H1 (cell line): ENCODE measurements at regions not wholly inside any gene's neighbourhood (a gene's known extent, or its start where the extent isn't known, plus 50 kb on each side); places are given as distances from the start of the nearest gene placed in this dataset.

Experiments used
- CTCF ChIA-PET: fragments of 300-600 bp; sonication (Branson Sonifier 250); formaldehyde crosslinking; loops from one replicate; lab custom pipeline; 2021; ENCODE audit not compliant: partially characterized antibody; lab: Charles Lee
- POLR2A ChIA-PET: fragments of 300-600 bp; sonication (Branson Sonifier 250); formaldehyde crosslinking; loops from one replicate; lab custom pipeline; 2021; ENCODE audit warnings: inconsistent platforms; ENCODE audit not compliant: partially characterized antibody; lab: Charles Lee
- DNase-seq, 2 experiments: peaks; one replicate each; pipeline versions ENCODE4 v3.0.0 to v3.0.0-alpha.2; 2010 to 2022; ENCODE audit warnings: low spot score in 2 of 2, low read depth in 1 of 2, mixed read lengths in 1 of 2
- FAIRE-seq: peaks from 2 replicates; lab custom pipeline; 2011; peaks lifted over from hg19 to GRCh38; lab: Jason Lieb, UNC
- H2AFZ ChIP-seq: 2 replicates; pipeline ENCODE4 v1.8.1; 2012; ENCODE audit warnings: low read length, inconsistent platforms
- H2AK5ac ChIP-seq: 2 replicates; pipeline ENCODE4 v1.6.1; 2013; ENCODE audit warnings: low read depth, low read length
- H2BK120ac ChIP-seq: replicated peaks from 2 replicates; pipeline ENCODE3; 2013; ENCODE audit warnings: low read depth, low read length, inconsistent platforms
- H2BK12ac ChIP-seq: 2 replicates; pipeline ENCODE4 v1.6.1; 2013; ENCODE audit warnings: low read depth, low read length
- H2BK15ac ChIP-seq: 2 replicates; pipeline ENCODE4 v1.6.1; 2013; ENCODE audit warnings: low read length
- H2BK20ac ChIP-seq: 2 replicates; pipeline ENCODE4 v1.6.1; 2013; ENCODE audit warnings: low read length
- H2BK5ac ChIP-seq: 2 replicates; pipeline ENCODE4 v1.6.1; 2013; ENCODE audit warnings: low read depth, low read length
- H3K14ac ChIP-seq: 2 replicates; pipeline ENCODE4 v1.6.1; 2013; ENCODE audit warnings: inconsistent platforms; ENCODE audit not compliant: insufficient read length
- H3K18ac ChIP-seq: 2 replicates; pipeline ENCODE4 v1.6.1; 2013; ENCODE audit warnings: low read length; ENCODE audit errors: extremely low read depth
- H3K23ac ChIP-seq: 2 replicates; pipeline ENCODE4 v1.6.1; 2013; ENCODE audit warnings: inconsistent platforms; ENCODE audit not compliant: insufficient read length
- H3K23me2 ChIP-seq: 2 replicates; pipeline ENCODE4 v1.6.1; 2013; ENCODE audit warnings: low read depth, low read length
- H3K27ac ChIP-seq: 2 replicates; pipeline ENCODE4 v1.6.1; 2011; ENCODE audit warnings: low read depth, low read length, inconsistent platforms
- H3K27me3 ChIP-seq, 4 experiments: replicated peaks in 1 of 4; 1 replicate in 1 of 4; 2 replicates in 3 of 4; pipeline versions ENCODE4 v1.6.1 to v1.8.1; 2011 to 2013; ENCODE audit warnings: low read length in 3 of 4, mild to moderate bottlenecking in 3 of 4, inconsistent platforms in 2 of 4, mixed read lengths in 2 of 4, moderate library complexity in 1 of 4; ENCODE audit not compliant: control insufficient read depth in 3 of 4, insufficient read depth in 3 of 4; ENCODE audit errors: extremely low read depth in 1 of 4
- H3K36me3 ChIP-seq, 4 experiments: 2 replicates each; pipeline versions ENCODE4 v1.6.1 to v1.8.1; 2011 to 2013; ENCODE audit warnings: mild to moderate bottlenecking in 4 of 4, low read length in 3 of 4, moderate library complexity in 2 of 4, control low read depth in 1 of 4, inconsistent platforms in 1 of 4; ENCODE audit not compliant: insufficient read depth in 4 of 4, control insufficient read depth in 2 of 4
- H3K4ac ChIP-seq: replicated peaks from 2 replicates; pipeline ENCODE3; 2013; ENCODE audit warnings: low read length, low read depth, mixed read lengths, inconsistent platforms; ENCODE audit not compliant: insufficient read length
- H3K4me1 ChIP-seq, 4 experiments: replicated peaks in 1 of 4; 1 replicate in 1 of 4; 2 replicates in 3 of 4; pipeline versions ENCODE4 v1.6.1 to v1.8.1; 2011 to 2013; ENCODE audit warnings: low read length in 3 of 4, inconsistent platforms in 2 of 4, mixed read lengths in 1 of 4; ENCODE audit not compliant: insufficient read depth in 4 of 4, control insufficient read depth in 3 of 4
- H3K4me2 ChIP-seq, 2 experiments: 2 replicates each; pipeline versions ENCODE4 v1.6.1 to v1.8.1; 2011 to 2013; ENCODE audit warnings: low read depth in 2 of 2, low read length in 2 of 2, control low read depth in 1 of 2, inconsistent platforms in 1 of 2, mild to moderate bottlenecking in 1 of 2; ENCODE audit not compliant: insufficient read depth in 1 of 2
- H3K4me3 ChIP-seq, 4 experiments: fragments of 200-600, 300-600 bp in 1 of 4; sonication (generic), shearing (Covaris generic), sonication (Bioruptor Twin) in 1 of 4; 2 replicates each; pipeline versions ENCODE4 v1.5.1 to v1.8.1; 2011 to 2016; ENCODE audit warnings: low read length in 4 of 4, low read depth in 3 of 4, control low read depth in 2 of 4, inconsistent platforms in 2 of 4, mild to moderate bottlenecking in 2 of 4, mixed read lengths in 1 of 4, moderate library complexity in 1 of 4; ENCODE audit not compliant: insufficient read depth in 2 of 4; ENCODE audit errors: extremely low read depth in 1 of 4
- H3K56ac ChIP-seq: replicated peaks from 2 replicates; pipeline ENCODE3; 2013; ENCODE audit warnings: low read depth, mild to moderate bottlenecking, mixed read lengths, low read length, inconsistent platforms; ENCODE audit not compliant: insufficient read length
- H3K79me1 ChIP-seq: 2 replicates; pipeline ENCODE4 v1.6.1; 2013; ENCODE audit warnings: low read depth, low read length, control low read depth
- H3K79me2 ChIP-seq, 2 experiments: 2 replicates each; pipeline versions ENCODE4 v1.6.1 to v1.8.1; 2012 to 2013; ENCODE audit warnings: low read length in 2 of 2, mild to moderate bottlenecking in 2 of 2, inconsistent platforms in 1 of 2; ENCODE audit not compliant: insufficient read depth in 2 of 2, control insufficient read depth in 1 of 2
- H3K9ac ChIP-seq, 4 experiments: replicated peaks in 1 of 4; 1 replicate in 1 of 4; 2 replicates in 3 of 4; pipeline versions ENCODE4 v1.6.1 to v1.8.1; 2011 to 2013; ENCODE audit warnings: low read depth in 3 of 4, low read length in 3 of 4, control low read depth in 2 of 4, mild to moderate bottlenecking in 2 of 4, moderate library complexity in 2 of 4, inconsistent platforms in 1 of 4; ENCODE audit errors: extremely low read depth in 1 of 4
- H3K9me3 ChIP-seq, 2 experiments: 2 replicates each; pipeline versions ENCODE4 v1.6.1 to v1.8.1; 2012 to 2013; ENCODE audit warnings: mild to moderate bottlenecking in 2 of 2, moderate library complexity in 2 of 2, control low read depth in 1 of 2, inconsistent platforms in 1 of 2, low read depth in 1 of 2, low read length in 1 of 2, mixed read lengths in 1 of 2; ENCODE audit not compliant: insufficient read depth in 2 of 2
- H4K20me1 ChIP-seq, 2 experiments: replicated peaks in 1 of 2; 2 replicates each; pipeline versions ENCODE3 to v1.8.1; 2011 to 2013; ENCODE audit warnings: inconsistent platforms in 2 of 2, low read length in 2 of 2, mild to moderate bottlenecking in 1 of 2; ENCODE audit not compliant: insufficient read depth in 2 of 2, control insufficient read depth in 1 of 2
- H4K5ac ChIP-seq: 2 replicates; pipeline ENCODE4 v1.6.1; 2013; ENCODE audit warnings: low read length, low read depth, mixed read lengths, inconsistent platforms; ENCODE audit not compliant: insufficient read length
- H4K8ac ChIP-seq: 2 replicates; pipeline ENCODE4 v1.8.0; 2013; ENCODE audit warnings: mild to moderate bottlenecking, moderate library complexity, low read length, inconsistent platforms; ENCODE audit not compliant: insufficient read depth; ENCODE audit errors: extremely low read depth
- H4K91ac ChIP-seq: replicated peaks from 2 replicates; pipeline ENCODE3; 2013; ENCODE audit warnings: low read length, mixed read lengths, inconsistent platforms; ENCODE audit not compliant: insufficient read length
- EP300 ChIP-seq, 2 experiments: IDR thresholded peaks; 1 replicate in 1 of 2; 2 replicates in 1 of 2; pipeline ENCODE4 v1.6.1; 2011 to 2012; ENCODE audit warnings: low read depth in 2 of 2, low read length in 2 of 2, mild to moderate bottlenecking in 2 of 2, borderline replicate concordance in 1 of 2, inconsistent platforms in 1 of 2, moderate library complexity in 1 of 2
- JUN ChIP-seq: IDR thresholded peaks from 2 replicates; pipeline ENCODE4 v1.6.1; 2011; ENCODE audit warnings: low read depth, mild to moderate bottlenecking, improper control_type of control experiment, low read length
- RBBP5 ChIP-seq: IDR thresholded peaks from 2 replicates; pipeline ENCODE4 v1.7.1; 2012; ENCODE audit warnings: low read depth, mild to moderate bottlenecking, inconsistent platforms, low read length, moderate library complexity, borderline replicate concordance
- SIN3A ChIP-seq, 2 experiments: IDR thresholded peaks in 1 of 2; conservative IDR thresholded peaks in 1 of 2; 2 replicates each; pipeline ENCODE4 v1.6.1; 2011 to 2012; ENCODE audit warnings: low read length in 2 of 2, improper control_type of control experiment in 1 of 2, low read depth in 1 of 2, mild to moderate bottlenecking in 1 of 2
- ZNF274 ChIP-seq: IDR thresholded peaks from 2 replicates; pipeline ENCODE4 v1.7.0; 2012; ENCODE audit warnings: low read length, borderline replicate concordance; ENCODE audit errors: extremely low read depth
- WGBS, 2 experiments: shearing (Covaris generic) in 1 of 2; methylation state at CpG; one replicate each; pipeline versions ENCODE4 v1.1.6 to v1.1.7; 2013 to 2015; ENCODE audit warnings: low lambda C conversion rate in 2 of 2, mixed read lengths in 2 of 2, inconsistent platforms in 1 of 2, low coverage in 1 of 2, missing lambda C conversion rate in 1 of 2; ENCODE audit not compliant: insufficient replicate concordance in 2 of 2, insufficient coverage in 1 of 2, insufficient read length in 1 of 2; ENCODE audit errors: extremely low coverage in 1 of 2, missing lambda C conversion rate in 1 of 2; 5-methylcytosine and 5-hydroxymethylcytosine counted together

- TF ChIP-seq EP300 (IDR thresholded peaks at IDR 0.05; ENCODE audit: borderline replicate concordance in 1 of 2, low read depth in 2 of 2, low read length in 2 of 2) (no peak), ZNF274 (no peak), JUN (no peak), SIN3A (conservative IDR thresholded peaks at IDR 0.05 in 1 of 2, IDR thresholded peaks at IDR 0.05 in 1 of 2; ENCODE audit: low read depth in 1 of 2, low read length in 2 of 2) (no peak), RBBP5 (no peak)
- Histone ChIP-seq H4K8ac (no peak overlapping the region), H4K91ac (no peak overlapping the region), H3K56ac (no peak overlapping the region), H2AFZ (no peak overlapping the region), H2BK5ac (no peak overlapping the region), H3K27ac (no peak overlapping the region), H3K4me2 (no peak overlapping the region), H4K20me1 (no peaks in the 10 kb centered on the region), H3K79me2 (no peaks in the 10 kb centered on the region), H3K14ac (no peak overlapping the region), H4K5ac (no peak overlapping the region), H3K4me3 (no peak overlapping the region), H3K18ac (no peak overlapping the region), H3K27me3 (no peaks in the 10 kb centered on the region), H2BK120ac (no peak overlapping the region), H2BK15ac (no peak overlapping the region), H3K23ac (no peak overlapping the region), H3K36me3 (no peaks in the 10 kb centered on the region), H3K4me1 (no peaks in the 10 kb centered on the region), H2AK5ac (no peak overlapping the region), H3K9me3 (no peaks in the 10 kb centered on the region), H2BK20ac (no peak overlapping the region), H2BK12ac (no peak overlapping the region), H3K23me2 (no peaks in the 10 kb centered on the region), H3K9ac (no peak overlapping the region), H3K4ac (no peak overlapping the region), H3K79me1 (no peaks in the 10 kb centered on the region)
- POLR2A ChIA-PET = interaction anchor here (0.5 kb wide), 1 partner anchor 29 kb away, joined by 3 read pairs; no protein-coding TSS in a partner anchor
- FAIRE-seq (no peak), DNase-seq (no peak)
- WGBS, 2 experiments = 91% methylated on average over 5 of the region's 5 CpGs; no CpG with 5 or more reads in 1 of the 2 experiments
- CTCF ChIA-PET = interaction anchor here (0.6 to 1.3 kb wide), 3 partner anchors 9 to 516 kb away, joined by 3 to 5 read pairs (median 3); no protein-coding TSS in a partner anchor
Measured at GRCh38 chr6:146865756-146866379, 267.1 kb downstream of the ADGB start.
